ENCODE measurements at regions not wholly inside any gene's neighbourhood (a gene's known extent, or its start where the extent isn't known, plus 50 kb on each side); places are given as distances from the start of the nearest gene placed in this dataset.

- Histone ChIP-seq H3K4me3 (ENCODE audit: insufficient read length, low read depth) (no peak overlapping the region), H3K9me3 (ENCODE audit: insufficient read depth, low read length) (peaks cover 8% of the 10 kb centered on the region; the same call in 1 of the 2 replicates), H3K36me3 (ENCODE audit: insufficient read depth, insufficient read length, low read length) (no peaks in the 10 kb centered on the region), H3K27me3 (ENCODE audit: insufficient read depth, insufficient read length) (peaks cover 25% of the 10 kb centered on the region), H3K9ac (ENCODE audit: insufficient read length, low read depth) (no peak overlapping the region), H3K4me1 (ENCODE audit: insufficient read depth, insufficient read length) (peaks cover 14% of the 10 kb centered on the region)
- DNase-seq (ENCODE audit: low read depth, low spot score), result no peak
- TF ChIP-seq ZNF274 (IDR thresholded peaks at IDR 0.05; ENCODE audit: low read depth, low read length), result no peak
- no peak for TF ChIP-seq YY1 (IDR thresholded peaks at IDR 0.05; ENCODE audit: insufficient read depth, insufficient read length)
- no peak for TF ChIP-seq SUZ12 (IDR thresholded peaks at IDR 0.05; ENCODE audit: extremely low read depth, insufficient read depth, insufficient read length)
These were observed 94.8 kb downstream of the RHOB start for GRCh38 chr2:20541651-20542050.

- Histone ChIP-seq H3K9ac (ENCODE audit: insufficient read length, low read depth) (no peak overlapping the region), H3K9me3 (ENCODE audit: insufficient read depth, low read length) (peaks cover 8% of the 10 kb centered on the region; the same call in 1 of the 2 replicates), H3K4me3 (ENCODE audit: insufficient read length, low read depth) (no peak overlapping the region), H3K27me3 (ENCODE audit: insufficient read depth, insufficient read length) (peaks cover 25% of the 10 kb centered on the region), H3K36me3 (ENCODE audit: insufficient read depth, insufficient read length, low read length) (no peaks in the 10 kb centered on the region), H3K4me1 (ENCODE audit: insufficient read depth, insufficient read length) (peaks cover 14% of the 10 kb centered on the region)
- TF ChIP-seq YY1 (IDR thresholded peaks at IDR 0.05; ENCODE audit: insufficient read depth, insufficient read length) (no peak), ZNF274 (IDR thresholded peaks at IDR 0.05; ENCODE audit: low read depth, low read length) (no peak), SUZ12 (IDR thresholded peaks at IDR 0.05; ENCODE audit: extremely low read depth, insufficient read depth, insufficient read length) (no peak)
- no peak for DNase-seq (ENCODE audit: low read depth, low spot score)
These were observed 95.4 kb downstream of the RHOB start for GRCh38 chr2:20542269-20542668.

GRCh38 chr2:20542746-20543468 lies 96.0 kb downstream of the RHOB start:
- TF ChIP-seq SUZ12 (IDR thresholded peaks at IDR 0.05; ENCODE audit: extremely low read depth, insufficient read depth, insufficient read length), result no peak
- no peak for TF ChIP-seq YY1 (IDR thresholded peaks at IDR 0.05; ENCODE audit: insufficient read depth, insufficient read length)
- no peak for TF ChIP-seq ZNF274 (IDR thresholded peaks at IDR 0.05; ENCODE audit: low read depth, low read length)
- Histone ChIP-seq H3K4me3 (ENCODE audit: insufficient read length, low read depth) (no peak overlapping the region), H3K9ac (ENCODE audit: insufficient read length, low read depth) (no peak overlapping the region), H3K9me3 (ENCODE audit: insufficient read depth, low read length) (peaks cover 8% of the 10 kb centered on the region; the same call in 1 of the 2 replicates), H3K4me1 (ENCODE audit: insufficient read depth, insufficient read length) (peaks cover 14% of the 10 kb centered on the region), H3K27me3 (ENCODE audit: insufficient read depth, insufficient read length) (peaks cover 25% of the 10 kb centered on the region), H3K36me3 (ENCODE audit: insufficient read depth, insufficient read length, low read length) (no peaks in the 10 kb centered on the region)
- DNase-seq (ENCODE audit: low read depth, low spot score), result no peak

GRCh38 chr2:20543469-20544152 lies 96.7 kb downstream of the RHOB start:
- TF ChIP-seq ZNF274 (IDR thresholded peaks at IDR 0.05; ENCODE audit: low read depth, low read length) (no peak), SUZ12 (IDR thresholded peaks at IDR 0.05; ENCODE audit: extremely low read depth, insufficient read depth, insufficient read length) (no peak), YY1 (IDR thresholded peaks at IDR 0.05; ENCODE audit: insufficient read depth, insufficient read length) (no peak)

GRCh38 chr2:20544153-20544747 lies 97.4 kb downstream of the RHOB start:
- no peak for DNase-seq (ENCODE audit: low read depth, low spot score)
- TF ChIP-seq ZNF274 (IDR thresholded peaks at IDR 0.05; ENCODE audit: low read depth, low read length) (no peak), YY1 (IDR thresholded peaks at IDR 0.05; ENCODE audit: insufficient read depth, insufficient read length) (no peak), SUZ12 (IDR thresholded peaks at IDR 0.05; ENCODE audit: extremely low read depth, insufficient read depth, insufficient read length) (no peak)
- H3K27me3 ChIP-seq (ENCODE audit: insufficient read depth, insufficient read length), result peaks cover 14% of the 10 kb centered on the region
- peaks cover 11% of the 10 kb centered on the region for H3K4me1 ChIP-seq (ENCODE audit: insufficient read depth, insufficient read length)
- no peaks in the 10 kb centered on the region for H3K36me3 ChIP-seq (ENCODE audit: insufficient read depth, insufficient read length, low read length)
- H3K9ac ChIP-seq (ENCODE audit: insufficient read length, low read depth), result no peak overlapping the region
- H3K4me3 ChIP-seq (ENCODE audit: insufficient read length, low read depth), result no peak overlapping the region
- H3K9me3 ChIP-seq (ENCODE audit: insufficient read depth, low read length), result peaks cover 8% of the 10 kb centered on the region; the same call in 1 of the 2 replicates

More at GRCh38 chr2:20543469-20544152, 96.7 kb downstream of the RHOB start:
- peaks cover 20% of the 10 kb centered on the region for H3K27me3 ChIP-seq (ENCODE audit: insufficient read depth, insufficient read length)
- H3K9ac ChIP-seq (ENCODE audit: insufficient read length, low read depth), result no peak overlapping the region
- no peak for DNase-seq (ENCODE audit: low read depth, low spot score)
- peaks cover 11% of the 10 kb centered on the region for H3K4me1 ChIP-seq (ENCODE audit: insufficient read depth, insufficient read length)
- H3K36me3 ChIP-seq (ENCODE audit: insufficient read depth, insufficient read length, low read length), result no peaks in the 10 kb centered on the region
- peaks cover 8% of the 10 kb centered on the region; the same call in 1 of the 2 replicates for H3K9me3 ChIP-seq (ENCODE audit: insufficient read depth, low read length)
- no peak overlapping the region for H3K4me3 ChIP-seq (ENCODE audit: insufficient read length, low read depth)

- no peak overlapping the region for H3K4me3 ChIP-seq (ENCODE audit: insufficient read length, low read depth)
- H3K9me3 ChIP-seq (ENCODE audit: insufficient read depth, low read length), result peaks cover 8% of the 10 kb centered on the region; the same call in 1 of the 2 replicates
- DNase-seq (ENCODE audit: low read depth, low spot score), result no peak
- no peak overlapping the region for H3K9ac ChIP-seq (ENCODE audit: insufficient read length, low read depth)
- no peaks in the 10 kb centered on the region for H3K27me3 ChIP-seq (ENCODE audit: insufficient read depth, insufficient read length)
- no peaks in the 10 kb centered on the region for H3K36me3 ChIP-seq (ENCODE audit: insufficient read depth, insufficient read length, low read length)
- no peak for TF ChIP-seq SUZ12 (IDR thresholded peaks at IDR 0.05; ENCODE audit: extremely low read depth, insufficient read depth, insufficient read length)
- no peak for TF ChIP-seq ZNF274 (IDR thresholded peaks at IDR 0.05; ENCODE audit: low read depth, low read length)
- peaks cover 2% of the 10 kb centered on the region for H3K4me1 ChIP-seq (ENCODE audit: insufficient read depth, insufficient read length)
These were observed 101.8 kb downstream of the HS1BP3 start for GRCh38 chr2:20549144-20549543.

Data from NT2/D1 (cell line).